ENCODE measurements at regions not wholly inside any gene's neighbourhood (a gene's known extent, or its start where the extent isn't known, plus 50 kb on each side); places are given as distances from the start of the nearest gene placed in this dataset.
"Not testable (repeated sequence)": the region's sequence is repeated elsewhere in the genome, so short reads cannot be mapped to it uniquely, and the experiment has no call there.

- DNase-seq: no peak
Observed at GRCh38 chr16:76818606-76819181, 372.3 kb upstream of the MON1B start.

GRCh38 chr16:76819226-76819916, 371.6 kb upstream of the MON1B start:
- no peak for DNase-seq

DNA sequence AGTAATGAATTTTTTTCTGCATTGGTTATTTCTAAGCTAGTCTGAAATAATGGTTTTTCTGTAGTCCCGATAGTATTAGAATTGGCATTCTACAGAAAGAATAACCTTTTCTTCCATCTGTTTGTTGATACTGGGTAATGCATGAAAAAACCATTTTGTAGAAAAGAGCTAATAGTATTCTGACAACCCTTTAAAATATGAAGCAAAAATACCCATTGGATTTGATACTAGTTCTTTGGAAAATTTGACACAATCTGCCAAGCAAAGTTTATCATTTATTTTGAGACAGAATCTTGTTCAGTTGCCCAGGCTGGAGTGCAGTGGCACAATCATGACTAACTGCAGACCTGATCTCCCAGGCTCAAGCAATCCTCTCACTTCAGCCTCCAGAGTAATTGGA, 366.8 kb upstream of the MON1B start:
- no peak for DNase-seq

DNA sequence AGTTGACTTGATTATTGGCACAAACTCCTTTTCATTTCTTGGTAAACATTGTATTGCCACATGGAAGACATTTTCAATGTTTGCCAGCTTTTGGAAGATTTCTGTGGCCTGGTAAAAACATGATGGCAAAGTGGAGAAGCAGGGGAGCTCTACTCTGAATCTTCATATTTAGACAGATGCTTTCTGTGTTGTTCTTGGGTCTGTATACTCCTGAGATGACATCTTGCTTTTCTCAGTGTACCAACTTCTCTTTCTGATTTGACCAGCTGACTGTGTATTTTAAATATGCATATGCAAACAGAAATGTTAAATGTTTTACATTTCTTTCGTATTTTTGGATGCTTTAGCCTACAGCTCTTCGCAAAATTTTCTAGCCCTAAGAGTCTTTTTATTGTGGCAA, 366.2 kb upstream of the MON1B start:
- no peak for DNase-seq

DNA sequence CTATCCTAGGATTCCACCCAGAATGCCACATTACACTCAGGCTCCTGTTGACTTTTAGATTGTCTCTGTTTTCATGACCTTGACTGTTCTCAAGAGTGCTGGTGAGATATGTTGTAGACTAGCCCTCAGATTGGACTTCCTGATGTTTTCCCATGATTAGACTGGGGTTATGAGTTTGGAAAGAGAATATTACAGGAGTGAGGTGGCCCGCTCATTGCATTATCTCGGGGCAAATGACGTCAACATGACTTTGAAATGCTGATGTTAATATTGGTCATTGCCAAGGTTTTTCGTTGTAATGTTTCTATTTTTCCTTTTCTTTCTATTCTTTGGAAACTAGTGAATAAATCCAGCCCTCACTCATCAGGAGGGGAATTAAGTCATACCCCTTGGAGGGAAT, 355.7 kb upstream of the MON1B start:
- DNase-seq: no peak

DNA sequence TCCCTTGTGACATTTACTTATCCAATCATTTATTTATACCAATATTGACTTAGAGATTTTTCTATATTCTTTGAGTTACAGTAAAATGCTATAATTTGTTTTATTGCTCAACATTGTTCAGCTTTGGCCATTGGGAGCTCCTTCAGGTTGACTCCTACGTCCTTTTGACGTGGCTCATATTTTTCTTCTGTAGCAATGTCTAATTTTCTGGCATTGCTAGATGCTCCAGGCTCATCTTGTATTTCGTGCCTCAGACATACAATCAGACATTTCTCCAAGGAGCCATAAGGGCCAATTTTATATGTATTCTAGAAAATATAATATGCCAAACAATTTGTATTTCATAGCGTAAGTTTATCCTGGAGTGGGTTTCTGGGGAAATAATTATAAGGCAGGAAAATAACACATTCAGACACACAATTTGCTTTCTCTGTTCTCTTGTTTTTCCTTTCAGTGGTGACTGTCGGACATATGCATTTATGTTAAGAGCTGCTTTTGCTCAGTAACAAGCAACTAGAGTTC, 355.1 kb upstream of the MON1B start:
- no peak for DNase-seq

DNA sequence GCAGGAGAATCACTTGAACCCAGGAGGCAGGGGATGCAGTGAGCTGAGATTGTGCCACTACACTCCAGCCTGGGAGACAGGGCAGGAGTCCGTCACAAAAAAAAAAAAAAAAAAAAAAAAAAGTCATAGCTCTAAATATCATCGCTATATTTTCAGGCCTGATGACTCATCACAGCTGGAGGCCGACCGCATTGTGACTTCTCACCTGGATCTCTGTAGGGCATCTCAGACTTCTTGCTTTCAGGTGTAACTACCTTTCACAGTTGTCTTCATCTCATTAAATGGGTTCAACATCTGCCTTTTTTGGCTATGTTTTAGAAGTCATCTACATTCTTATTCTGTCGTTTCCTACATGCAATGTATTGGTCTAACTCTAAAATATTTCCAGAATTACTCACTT, 353.1 kb upstream of the MON1B start:
- peak; percentile 91 for DNase-seq

GRCh38 chr16:76854234-76854633, 336.8 kb upstream of the MON1B start:
- DNase-seq: no peak

DNA sequence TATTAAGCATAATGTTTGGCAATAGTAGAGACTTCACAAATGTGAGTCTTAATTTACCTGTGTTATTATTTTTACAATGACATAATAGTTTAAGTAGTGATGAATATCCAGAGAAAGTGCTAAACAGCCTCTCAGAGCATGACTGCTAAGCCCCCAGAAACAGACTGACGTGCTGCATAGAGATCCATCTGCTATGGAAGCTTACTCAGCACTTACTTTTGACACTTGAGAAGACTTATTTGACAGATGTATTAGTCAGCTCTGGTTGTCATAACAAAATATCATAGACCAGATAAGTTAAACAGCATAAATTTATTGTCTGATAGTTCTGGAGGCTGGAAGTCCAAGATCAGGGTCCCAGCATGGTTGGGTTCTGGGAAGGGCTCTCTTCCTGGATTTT, 334.9 kb upstream of the MON1B start:
- DNase-seq: no peak

- no peak for DNase-seq
Observed at GRCh38 chr16:76857402-76857801, 333.6 kb upstream of the MON1B start.

DNA sequence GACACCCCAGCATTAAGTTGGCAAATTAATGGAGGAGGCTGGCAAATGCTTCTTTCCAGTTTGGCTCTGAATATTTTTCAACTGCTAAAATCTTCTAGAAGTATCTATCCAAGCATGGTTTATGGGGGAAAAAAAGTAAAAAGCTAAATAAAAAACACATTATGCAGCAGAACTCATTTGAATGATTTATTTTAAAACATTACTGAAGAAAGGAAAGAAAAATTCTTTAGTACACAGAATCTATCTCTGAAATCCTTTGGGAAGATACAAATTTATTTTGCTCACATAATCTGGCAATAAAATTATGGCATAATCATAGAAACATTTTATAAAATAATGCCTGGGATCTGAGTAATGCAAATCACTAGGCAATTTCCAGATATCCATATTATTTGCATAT, 328.1 kb upstream of the MON1B start:
- DNase-seq: no peak

- no peak for DNase-seq
Observed at GRCh38 chr16:76866994-76867393, 324.0 kb upstream of the MON1B start.

- DNase-seq: no peak
Observed at GRCh38 chr16:76875898-76876297, 315.1 kb upstream of the MON1B start.

DNA sequence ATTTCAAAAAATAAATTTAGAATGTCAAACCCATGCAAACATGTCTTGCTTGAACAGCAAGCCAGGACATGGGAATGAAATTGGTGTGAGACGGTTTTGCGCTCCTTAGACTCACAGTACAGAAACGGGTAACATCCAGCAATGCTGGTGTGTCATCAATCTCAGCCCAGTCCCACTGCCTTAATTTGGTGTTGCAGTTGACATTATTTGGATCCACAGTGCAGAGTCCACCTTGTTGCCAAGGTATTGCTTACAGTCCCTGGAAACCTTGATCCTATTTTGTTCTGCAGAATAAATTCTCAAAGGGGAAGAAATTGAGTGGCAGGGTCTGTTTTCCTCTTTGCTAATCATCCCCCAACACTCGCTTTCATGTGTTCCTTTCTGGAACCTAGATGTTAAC, 311.6 kb upstream of the MON1B start:
- peak; percentile 55 for DNase-seq

DNA sequence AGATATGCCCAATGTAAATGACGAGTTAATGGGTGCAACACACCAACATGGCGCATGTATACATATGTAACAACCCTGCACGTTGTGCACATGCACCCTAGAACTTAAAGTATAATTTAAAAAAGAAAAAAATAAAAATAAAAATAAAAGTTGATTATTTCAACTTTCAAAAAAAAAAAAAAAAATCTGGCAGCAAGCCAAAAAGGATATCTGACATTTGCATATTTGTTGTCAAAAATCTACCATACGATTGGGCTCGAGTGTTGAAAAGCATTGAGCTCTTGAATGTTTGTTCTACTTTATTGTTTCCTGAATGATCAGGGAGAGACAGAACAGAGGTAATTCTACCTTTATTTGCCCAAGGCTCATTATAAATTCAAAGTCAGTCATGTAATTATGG, 310.5 kb upstream of the MON1B start:
- DNase-seq: not testable (repeated sequence)

GRCh38 chr16:76882105-76882504, 308.9 kb upstream of the MON1B start:
- peak; percentile 48 for DNase-seq

- DNase-seq: peak; percentile 72
Observed at GRCh38 chr16:76883076-76883475, 307.9 kb upstream of the MON1B start.

GRCh38 chr16:76885776-76886537, 305.0 kb upstream of the MON1B start:
- DNase-seq: no peak

DNA sequence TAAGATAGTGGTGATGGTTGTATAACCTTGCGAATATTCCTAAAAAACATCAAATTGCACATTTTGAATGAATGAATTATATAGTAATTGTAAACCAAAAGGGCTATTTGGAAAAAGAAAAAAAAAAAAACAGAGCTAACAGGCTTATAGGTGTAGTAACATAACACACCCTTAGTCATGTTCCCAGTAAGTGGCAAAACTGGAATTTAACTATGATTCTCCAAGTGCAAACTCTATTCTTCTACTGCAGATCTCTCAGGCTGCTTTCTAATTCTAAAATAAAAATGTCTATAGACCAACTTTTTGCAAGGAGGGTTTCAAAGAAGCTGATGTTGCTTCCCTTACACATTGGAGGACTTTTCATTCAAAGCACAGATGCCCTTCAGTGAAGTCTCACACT, 293.2 kb upstream of the MON1B start:
- no peak for DNase-seq

DNA sequence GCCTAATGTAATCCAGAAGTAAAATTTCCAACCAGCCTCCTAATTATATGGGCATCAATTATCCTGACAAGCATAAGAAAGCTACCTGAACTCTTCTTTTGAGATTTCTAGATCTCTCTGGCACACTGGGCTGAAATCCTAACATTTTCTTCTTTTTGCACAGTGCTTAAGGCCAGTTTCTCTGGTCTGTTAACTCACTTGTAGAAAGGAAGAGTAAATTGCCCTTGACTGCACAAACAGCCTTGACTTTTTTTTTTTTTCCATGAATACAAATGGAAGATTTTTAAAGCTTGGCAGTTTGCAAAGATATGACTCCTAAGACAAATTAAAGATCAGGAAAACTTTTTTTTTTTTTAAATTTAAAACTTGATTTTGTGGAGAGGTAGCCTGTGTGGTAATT, 291.2 kb upstream of the MON1B start:
- no peak for DNase-seq

GRCh38 chr16:76900285-76901263, 290.4 kb upstream of the MON1B start:
- no peak for DNase-seq

- DNase-seq: no peak
Observed at GRCh38 chr16:76906552-76906951, 284.4 kb upstream of the MON1B start.

DNA sequence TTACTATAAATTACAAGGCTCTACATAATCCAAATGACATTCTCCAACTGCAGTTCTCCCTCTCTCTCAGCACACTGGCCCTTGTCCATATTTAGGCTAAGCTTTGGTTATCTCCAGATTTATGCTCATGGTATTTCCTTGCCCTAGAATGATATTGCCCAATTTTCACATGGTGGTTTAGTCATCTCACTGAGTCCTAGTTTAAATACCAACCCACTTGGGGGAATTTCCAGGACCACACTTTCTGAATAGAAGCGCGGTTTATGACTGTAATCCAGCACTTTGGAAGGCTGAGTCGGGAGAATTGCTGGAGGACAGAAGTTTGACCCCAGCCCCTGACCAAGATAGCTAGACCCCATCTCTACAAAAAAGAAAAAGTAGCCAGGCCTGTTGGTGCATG, 280.1 kb upstream of the MON1B start:
- no peak for DNase-seq
